GM12865 (cell line): ENCODE measurements at regions not wholly inside any gene's neighbourhood (a gene's known extent, or its start where the extent isn't known, plus 50 kb on each side); places are given as distances from the start of the nearest gene placed in this dataset.

Source experiments
- DNase-seq: peaks from one replicate; pipeline ENCODE4 v3.0.0; 2010; ENCODE audit warnings: low read depth
- H3K4me3 ChIP-seq: 2 replicates; pipeline ENCODE4 v1.5.1; 2011; ENCODE audit warnings: mild to moderate bottlenecking, low read depth, low read length, control low read depth
- CTCF ChIP-seq: IDR thresholded peaks from 2 replicates; pipeline ENCODE4 v1.5.1; 2011; ENCODE audit warnings: low read length, control low read depth, low read depth, inconsistent platforms; ENCODE audit not compliant: insufficient read depth; ENCODE audit errors: missing control alignments

DNA sequence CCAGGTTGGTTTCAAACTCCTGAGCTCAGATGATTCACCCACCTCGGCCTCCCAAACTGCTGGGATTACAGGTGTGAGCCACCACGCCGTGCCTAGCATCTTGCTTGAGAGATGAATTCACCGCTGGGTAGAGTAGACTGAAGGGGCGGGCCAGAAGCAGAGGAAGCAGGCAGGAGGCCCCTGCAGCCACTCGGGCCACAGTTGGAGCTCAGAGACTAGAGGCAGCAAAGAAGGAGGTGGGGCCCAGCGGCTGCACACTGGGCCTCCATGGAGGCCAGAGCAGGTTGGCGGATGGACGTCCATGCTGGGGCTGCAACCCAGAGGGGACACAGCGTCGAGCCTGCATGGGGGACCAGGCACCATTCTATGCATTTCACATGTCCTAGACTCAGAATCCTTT, 88.4 kb upstream of the FGF3 start:
- no peak for TF ChIP-seq CTCF
- no peak for DNase-seq

DNA sequence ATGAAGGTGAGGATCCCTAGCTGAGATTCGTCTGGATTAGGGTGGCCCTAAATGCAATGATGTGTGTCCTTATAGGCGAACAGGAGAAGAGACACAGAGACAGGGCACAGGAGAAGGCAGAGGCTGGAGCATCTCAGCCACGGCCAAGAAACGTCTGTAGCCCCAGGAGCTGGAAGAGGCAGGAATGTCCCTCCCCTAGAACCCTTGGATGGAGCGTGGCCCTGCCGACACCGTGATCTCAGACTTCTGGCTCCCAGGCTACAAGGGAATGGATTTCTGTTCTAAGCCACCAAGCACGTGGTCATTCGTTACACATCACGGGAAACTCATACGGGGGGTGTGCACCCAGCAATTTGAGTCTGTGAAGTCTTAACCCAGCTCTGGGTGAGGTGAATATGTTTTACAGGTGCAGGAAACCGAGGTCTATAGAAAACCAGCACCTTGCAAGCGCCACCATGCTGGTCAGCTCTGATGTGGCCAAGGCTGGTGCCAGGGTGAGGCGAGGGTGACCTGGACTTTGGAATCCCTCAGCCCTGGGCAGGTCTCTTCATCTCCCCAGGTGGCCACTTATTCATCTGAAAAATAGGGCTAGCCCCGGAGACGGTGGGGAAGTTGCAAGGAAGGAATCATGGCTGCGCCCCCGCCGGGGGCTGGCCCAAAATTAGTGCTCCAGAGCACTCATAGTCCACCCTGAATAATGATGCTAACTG, 89.5 kb upstream of the FGF3 start:
- TF ChIP-seq CTCF: no peak
- H3K4me3 ChIP-seq: no peak overlapping the region
- DNase-seq: no peak

More for the DNA sequence above, 88.4 kb upstream of the FGF3 start:
- H3K4me3 ChIP-seq: no peak overlapping the region

DNA sequence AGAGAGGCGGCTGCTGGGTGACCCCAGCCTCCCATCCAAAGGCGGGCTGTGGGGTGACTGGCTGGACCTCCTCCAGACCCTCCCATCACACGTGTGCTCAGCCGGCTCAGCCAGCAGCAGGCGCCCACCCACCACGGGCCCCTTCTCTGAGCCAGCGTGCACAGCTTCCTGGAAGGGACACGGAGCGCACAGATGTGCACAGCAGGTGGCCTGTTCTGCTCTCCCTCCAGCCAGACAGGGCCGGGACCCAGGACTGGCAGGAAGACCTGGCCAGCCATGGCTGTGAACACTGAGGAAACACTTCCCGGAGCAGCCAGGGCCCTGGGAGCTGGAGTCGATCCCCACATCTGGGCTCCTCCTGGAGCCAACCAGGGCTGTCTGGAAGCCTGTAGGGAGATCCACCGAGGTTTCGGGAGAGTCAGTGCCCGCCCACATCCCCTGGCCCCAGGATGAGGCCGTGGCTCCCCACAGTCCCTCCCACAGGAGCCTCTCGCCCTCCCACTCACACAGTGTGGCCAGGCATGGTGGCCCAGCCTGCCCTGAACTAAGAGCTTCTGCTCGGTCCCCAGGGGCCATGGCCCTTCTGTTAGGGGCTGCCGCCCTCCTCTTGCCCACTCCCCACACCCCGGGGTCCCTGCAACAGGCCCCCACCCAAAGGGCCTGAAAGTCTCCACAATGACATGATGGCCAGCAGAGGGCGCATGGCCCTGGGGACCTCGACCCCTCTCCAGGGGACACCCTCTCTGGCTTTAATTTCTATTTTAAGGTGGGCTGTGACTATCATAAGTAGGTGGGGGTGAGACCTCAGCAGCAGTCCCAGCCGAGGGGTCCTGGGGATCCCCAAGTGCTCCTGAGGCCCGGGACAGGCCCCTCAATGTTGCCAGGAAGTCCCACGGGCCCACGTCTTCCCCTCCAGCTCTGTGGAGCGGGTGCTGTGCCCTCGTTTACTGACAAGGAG, 90.6 kb upstream of the FGF3 start:
- peak; percentile 11 for DNase-seq
- TF ChIP-seq CTCF: peak; percentile 58
- H3K4me3 ChIP-seq: no peak overlapping the region

DNA sequence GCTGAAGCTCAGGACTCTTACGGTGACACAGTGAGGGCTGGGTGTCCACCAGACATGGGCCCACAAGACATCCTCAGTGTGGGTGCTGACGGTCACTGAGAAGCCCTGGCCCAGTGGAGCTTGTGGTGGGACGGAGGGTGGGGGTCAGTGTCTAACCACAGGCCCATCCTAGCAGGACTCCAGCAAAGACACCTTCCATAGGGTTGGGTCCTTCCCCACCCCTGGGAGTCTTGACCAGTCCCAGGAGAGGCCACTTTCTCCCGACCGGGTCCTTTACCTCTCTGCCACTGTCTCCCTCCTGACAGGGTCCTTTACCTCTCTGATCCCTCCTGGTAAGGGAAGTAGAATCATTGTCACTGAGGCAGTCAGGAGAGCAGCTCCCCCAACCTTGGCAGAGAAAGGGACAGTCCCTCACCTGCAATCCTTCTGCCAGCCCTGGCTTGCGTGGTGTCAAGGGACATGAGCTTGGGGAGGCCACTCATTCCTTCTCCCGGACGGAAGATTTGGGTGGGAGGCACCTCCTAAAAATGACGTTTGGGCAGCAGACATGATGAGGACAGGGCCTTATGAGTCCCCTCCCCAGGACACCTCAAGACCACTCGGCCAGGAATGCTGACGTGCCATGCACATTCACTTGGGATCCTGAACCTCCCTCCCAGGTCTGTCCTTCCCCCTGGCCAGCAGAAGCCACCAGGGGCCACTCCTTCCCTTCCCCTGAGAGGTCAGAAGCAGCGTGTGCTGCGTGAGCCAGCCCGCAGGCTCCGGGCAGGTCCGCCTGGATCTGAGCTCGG, 91.5 kb upstream of the FGF3 start:
- H3K4me3 ChIP-seq: no peak overlapping the region
- no peak for DNase-seq
- no peak for TF ChIP-seq CTCF

- no peak for TF ChIP-seq CTCF
- no peak overlapping the region for H3K4me3 ChIP-seq
- DNase-seq: no peak
These were observed 92.3 kb upstream of the FGF3 start for GRCh38 chr11:69911310-69912160.
